SW 1271 (cell line): ENCODE measurements at regions not wholly inside any gene's neighbourhood (a gene's known extent, or its start where the extent isn't known, plus 50 kb on each side); places are given as distances from the start of the nearest gene placed in this dataset.
"Not testable (repeated sequence)": the region's sequence is repeated elsewhere in the genome, so short reads cannot be mapped to it uniquely, and the experiment has no call there.

Experiments used
- DNase-seq, 2 experiments: peaks; one replicate each; lab custom pipeline; 2025; lab: John Stamatoyannopoulos, UW

- DNase-seq: no peak
Observed at GRCh38 chr6:157727629-157728182, 95.3 kb upstream of the SNX9 start.

- no peak for DNase-seq
Observed at GRCh38 chr6:157728183-157728881, 94.7 kb upstream of the SNX9 start.

GRCh38 chr6:157731221-157731620 is 91.8 kb upstream of the SNX9 start:
- DNase-seq: no peak

- no peak for DNase-seq
Observed at GRCh38 chr6:157732007-157732406, 91.0 kb upstream of the SNX9 start.

- no peak for DNase-seq
Observed at GRCh38 chr6:157732416-157733161, 90.5 kb upstream of the SNX9 start.

GRCh38 chr6:157736555-157736954 is 86.5 kb upstream of the SNX9 start:
- not testable (repeated sequence) for DNase-seq

GRCh38 chr6:157741321-157741947 is 81.6 kb upstream of the SNX9 start:
- DNase-seq: no peak

GRCh38 chr6:157741948-157742556 is 81.0 kb upstream of the SNX9 start:
- no peak for DNase-seq

GRCh38 chr6:157744102-157744601 is 78.9 kb upstream of the SNX9 start:
- no peak for DNase-seq

- no peak for DNase-seq
Observed at GRCh38 chr6:157746897-157747296, 76.1 kb upstream of the SNX9 start.

- DNase-seq: no peak
Observed at GRCh38 chr6:157747370-157747769, 75.7 kb upstream of the SNX9 start.

GRCh38 chr6:157748839-157749571 is 74.0 kb upstream of the SNX9 start:
- DNase-seq: no peak

GRCh38 chr6:157750973-157751372 is 72.1 kb upstream of the SNX9 start:
- not testable (repeated sequence) for DNase-seq

GRCh38 chr6:157751547-157752200 is 71.4 kb upstream of the SNX9 start:
- no peak for DNase-seq

GRCh38 chr6:157752879-157753278 is 70.2 kb upstream of the SNX9 start:
- DNase-seq: not testable (repeated sequence)

- no peak for DNase-seq
Observed at GRCh38 chr6:157753291-157753690, 69.8 kb upstream of the SNX9 start.

GRCh38 chr6:157753801-157754200 is 69.2 kb upstream of the SNX9 start:
- DNase-seq: not testable (repeated sequence)

GRCh38 chr6:157754351-157754750 is 68.7 kb upstream of the SNX9 start:
- DNase-seq: no peak

- DNase-seq: no peak
Observed at GRCh38 chr6:157755032-157755745, 67.9 kb upstream of the SNX9 start.

- no peak for DNase-seq
Observed at GRCh38 chr6:157755746-157756411, 67.2 kb upstream of the SNX9 start.
